H1 (cell line): ENCODE measurements at regions not wholly inside any gene's neighbourhood (a gene's known extent, or its start where the extent isn't known, plus 50 kb on each side); places are given as distances from the start of the nearest gene placed in this dataset.

Experiments
- CTCF ChIA-PET: fragments of 300-600 bp; sonication (Branson Sonifier 250); formaldehyde crosslinking; loops from one replicate; lab custom pipeline; 2021; ENCODE audit not compliant: partially characterized antibody; lab: Charles Lee
- POLR2A ChIA-PET: fragments of 300-600 bp; sonication (Branson Sonifier 250); formaldehyde crosslinking; loops from one replicate; lab custom pipeline; 2021; ENCODE audit warnings: inconsistent platforms; ENCODE audit not compliant: partially characterized antibody; lab: Charles Lee
- DNase-seq, 2 experiments: peaks; one replicate each; pipeline versions ENCODE4 v3.0.0 to v3.0.0-alpha.2; 2010 to 2022; ENCODE audit warnings: low spot score in 2 of 2, low read depth in 1 of 2, mixed read lengths in 1 of 2
- FAIRE-seq: peaks from 2 replicates; lab custom pipeline; 2011; peaks lifted over from hg19 to GRCh38; lab: Jason Lieb, UNC
- H2AFZ ChIP-seq: 2 replicates; pipeline ENCODE4 v1.8.1; 2012; ENCODE audit warnings: low read length, inconsistent platforms
- H2AK5ac ChIP-seq: 2 replicates; pipeline ENCODE4 v1.6.1; 2013; ENCODE audit warnings: low read depth, low read length
- H2BK120ac ChIP-seq: replicated peaks from 2 replicates; pipeline ENCODE3; 2013; ENCODE audit warnings: low read depth, low read length, inconsistent platforms
- H2BK12ac ChIP-seq: 2 replicates; pipeline ENCODE4 v1.6.1; 2013; ENCODE audit warnings: low read depth, low read length
- H2BK15ac ChIP-seq: 2 replicates; pipeline ENCODE4 v1.6.1; 2013; ENCODE audit warnings: low read length
- H2BK20ac ChIP-seq: 2 replicates; pipeline ENCODE4 v1.6.1; 2013; ENCODE audit warnings: low read length
- H2BK5ac ChIP-seq: 2 replicates; pipeline ENCODE4 v1.6.1; 2013; ENCODE audit warnings: low read depth, low read length
- H3K14ac ChIP-seq: 2 replicates; pipeline ENCODE4 v1.6.1; 2013; ENCODE audit warnings: inconsistent platforms; ENCODE audit not compliant: insufficient read length
- H3K18ac ChIP-seq: 2 replicates; pipeline ENCODE4 v1.6.1; 2013; ENCODE audit warnings: low read length; ENCODE audit errors: extremely low read depth
- H3K23ac ChIP-seq: 2 replicates; pipeline ENCODE4 v1.6.1; 2013; ENCODE audit warnings: inconsistent platforms; ENCODE audit not compliant: insufficient read length
- H3K23me2 ChIP-seq: 2 replicates; pipeline ENCODE4 v1.6.1; 2013; ENCODE audit warnings: low read depth, low read length
- H3K27ac ChIP-seq: 2 replicates; pipeline ENCODE4 v1.6.1; 2011; ENCODE audit warnings: low read depth, low read length, inconsistent platforms
- H3K27me3 ChIP-seq, 4 experiments: replicated peaks in 1 of 4; 1 replicate in 1 of 4; 2 replicates in 3 of 4; pipeline versions ENCODE4 v1.6.1 to v1.8.1; 2011 to 2013; ENCODE audit warnings: low read length in 3 of 4, mild to moderate bottlenecking in 3 of 4, inconsistent platforms in 2 of 4, mixed read lengths in 2 of 4, moderate library complexity in 1 of 4; ENCODE audit not compliant: control insufficient read depth in 3 of 4, insufficient read depth in 3 of 4; ENCODE audit errors: extremely low read depth in 1 of 4
- H3K36me3 ChIP-seq, 4 experiments: 2 replicates each; pipeline versions ENCODE4 v1.6.1 to v1.8.1; 2011 to 2013; ENCODE audit warnings: mild to moderate bottlenecking in 4 of 4, low read length in 3 of 4, moderate library complexity in 2 of 4, control low read depth in 1 of 4, inconsistent platforms in 1 of 4; ENCODE audit not compliant: insufficient read depth in 4 of 4, control insufficient read depth in 2 of 4
- H3K4ac ChIP-seq: replicated peaks from 2 replicates; pipeline ENCODE3; 2013; ENCODE audit warnings: low read length, low read depth, mixed read lengths, inconsistent platforms; ENCODE audit not compliant: insufficient read length
- H3K4me1 ChIP-seq, 4 experiments: replicated peaks in 1 of 4; 1 replicate in 1 of 4; 2 replicates in 3 of 4; pipeline versions ENCODE4 v1.6.1 to v1.8.1; 2011 to 2013; ENCODE audit warnings: low read length in 3 of 4, inconsistent platforms in 2 of 4, mixed read lengths in 1 of 4; ENCODE audit not compliant: insufficient read depth in 4 of 4, control insufficient read depth in 3 of 4
- H3K4me2 ChIP-seq, 2 experiments: 2 replicates each; pipeline versions ENCODE4 v1.6.1 to v1.8.1; 2011 to 2013; ENCODE audit warnings: low read depth in 2 of 2, low read length in 2 of 2, control low read depth in 1 of 2, inconsistent platforms in 1 of 2, mild to moderate bottlenecking in 1 of 2; ENCODE audit not compliant: insufficient read depth in 1 of 2
- H3K4me3 ChIP-seq, 4 experiments: fragments of 200-600, 300-600 bp in 1 of 4; sonication (generic), shearing (Covaris generic), sonication (Bioruptor Twin) in 1 of 4; 2 replicates each; pipeline versions ENCODE4 v1.5.1 to v1.8.1; 2011 to 2016; ENCODE audit warnings: low read length in 4 of 4, low read depth in 3 of 4, control low read depth in 2 of 4, inconsistent platforms in 2 of 4, mild to moderate bottlenecking in 2 of 4, mixed read lengths in 1 of 4, moderate library complexity in 1 of 4; ENCODE audit not compliant: insufficient read depth in 2 of 4; ENCODE audit errors: extremely low read depth in 1 of 4
- H3K56ac ChIP-seq: replicated peaks from 2 replicates; pipeline ENCODE3; 2013; ENCODE audit warnings: low read depth, mild to moderate bottlenecking, mixed read lengths, low read length, inconsistent platforms; ENCODE audit not compliant: insufficient read length
- H3K79me1 ChIP-seq: 2 replicates; pipeline ENCODE4 v1.6.1; 2013; ENCODE audit warnings: low read depth, low read length, control low read depth
- H3K79me2 ChIP-seq, 2 experiments: 2 replicates each; pipeline versions ENCODE4 v1.6.1 to v1.8.1; 2012 to 2013; ENCODE audit warnings: low read length in 2 of 2, mild to moderate bottlenecking in 2 of 2, inconsistent platforms in 1 of 2; ENCODE audit not compliant: insufficient read depth in 2 of 2, control insufficient read depth in 1 of 2
- H3K9ac ChIP-seq, 4 experiments: replicated peaks in 1 of 4; 1 replicate in 1 of 4; 2 replicates in 3 of 4; pipeline versions ENCODE4 v1.6.1 to v1.8.1; 2011 to 2013; ENCODE audit warnings: low read depth in 3 of 4, low read length in 3 of 4, control low read depth in 2 of 4, mild to moderate bottlenecking in 2 of 4, moderate library complexity in 2 of 4, inconsistent platforms in 1 of 4; ENCODE audit errors: extremely low read depth in 1 of 4
- H3K9me3 ChIP-seq, 2 experiments: 2 replicates each; pipeline versions ENCODE4 v1.6.1 to v1.8.1; 2012 to 2013; ENCODE audit warnings: mild to moderate bottlenecking in 2 of 2, moderate library complexity in 2 of 2, control low read depth in 1 of 2, inconsistent platforms in 1 of 2, low read depth in 1 of 2, low read length in 1 of 2, mixed read lengths in 1 of 2; ENCODE audit not compliant: insufficient read depth in 2 of 2
- H4K20me1 ChIP-seq, 2 experiments: replicated peaks in 1 of 2; 2 replicates each; pipeline versions ENCODE3 to v1.8.1; 2011 to 2013; ENCODE audit warnings: inconsistent platforms in 2 of 2, low read length in 2 of 2, mild to moderate bottlenecking in 1 of 2; ENCODE audit not compliant: insufficient read depth in 2 of 2, control insufficient read depth in 1 of 2
- H4K5ac ChIP-seq: 2 replicates; pipeline ENCODE4 v1.6.1; 2013; ENCODE audit warnings: low read length, low read depth, mixed read lengths, inconsistent platforms; ENCODE audit not compliant: insufficient read length
- H4K8ac ChIP-seq: 2 replicates; pipeline ENCODE4 v1.8.0; 2013; ENCODE audit warnings: mild to moderate bottlenecking, moderate library complexity, low read length, inconsistent platforms; ENCODE audit not compliant: insufficient read depth; ENCODE audit errors: extremely low read depth
- H4K91ac ChIP-seq: replicated peaks from 2 replicates; pipeline ENCODE3; 2013; ENCODE audit warnings: low read length, mixed read lengths, inconsistent platforms; ENCODE audit not compliant: insufficient read length
- ASH2L ChIP-seq: fragments of 200-600, 300-600 bp; sonication (generic); IDR thresholded peaks from one replicate; pipeline ENCODE4 v1.7.1; 2017; ENCODE audit warnings: low read length
- CBX8 ChIP-seq: fragments of 300-800, 300-1000 bp; sonication (generic); IDR thresholded peaks from 2 replicates; pipeline ENCODE4 v1.7.1; 2016; ENCODE audit warnings: low read depth, low read length, borderline replicate concordance
- EP300 ChIP-seq, 2 experiments: IDR thresholded peaks; 1 replicate in 1 of 2; 2 replicates in 1 of 2; pipeline ENCODE4 v1.6.1; 2011 to 2012; ENCODE audit warnings: low read depth in 2 of 2, low read length in 2 of 2, mild to moderate bottlenecking in 2 of 2, borderline replicate concordance in 1 of 2, inconsistent platforms in 1 of 2, moderate library complexity in 1 of 2
- HDAC2 ChIP-seq, 2 experiments: fragments of 300-600 bp in 1 of 2; sonication (generic) in 1 of 2; IDR thresholded peaks; 2 replicates each; pipeline ENCODE4 v1.6.1; 2011 to 2012; ENCODE audit warnings: low read depth in 2 of 2, low read length in 2 of 2, mild to moderate bottlenecking in 2 of 2, moderate library complexity in 2 of 2, borderline replicate concordance in 1 of 2, inconsistent platforms in 1 of 2
- POLR2A ChIP-seq, 2 experiments: IDR thresholded peaks; 1 replicate in 1 of 2; 2 replicates in 1 of 2; pipeline ENCODE4 v1.6.1; 2011; ENCODE audit warnings: low read depth in 2 of 2, low read length in 2 of 2, mild to moderate bottlenecking in 2 of 2; ENCODE audit errors: control extremely low read depth in 1 of 2
- RXRA ChIP-seq: IDR thresholded peaks from 2 replicates; pipeline ENCODE4 v1.6.1; 2011; ENCODE audit warnings: low read depth, mild to moderate bottlenecking, low read length, moderate library complexity; ENCODE audit not compliant: insufficient read depth
- SP4 ChIP-seq: IDR thresholded peaks from 2 replicates; pipeline ENCODE4 v1.6.1; 2012; ENCODE audit warnings: low read length, inconsistent platforms
- SRF ChIP-seq: IDR thresholded peaks from 2 replicates; pipeline ENCODE4 v1.6.1; 2011; ENCODE audit warnings: mild to moderate bottlenecking, low read depth, low read length, moderate library complexity
- TAF1 ChIP-seq: IDR thresholded peaks from 2 replicates; pipeline ENCODE4 v1.6.1; 2011; ENCODE audit warnings: mild to moderate bottlenecking, low read depth, low read length
- TAF7 ChIP-seq: optimal IDR thresholded peaks from 2 replicates; pipeline ENCODE3; 2011; ENCODE audit warnings: low read depth, mild to moderate bottlenecking, inconsistent platforms, low read length, moderate library complexity, borderline replicate concordance
- TEAD4 ChIP-seq: IDR thresholded peaks from 2 replicates; pipeline ENCODE4 v1.6.1; 2012; ENCODE audit warnings: low read depth, low read length, inconsistent platforms, mixed read lengths
- WGBS, 2 experiments: shearing (Covaris generic) in 1 of 2; methylation state at CpG; one replicate each; pipeline versions ENCODE4 v1.1.6 to v1.1.7; 2013 to 2015; ENCODE audit warnings: low lambda C conversion rate in 2 of 2, mixed read lengths in 2 of 2, inconsistent platforms in 1 of 2, low coverage in 1 of 2, missing lambda C conversion rate in 1 of 2; ENCODE audit not compliant: insufficient replicate concordance in 2 of 2, insufficient coverage in 1 of 2, insufficient read length in 1 of 2; ENCODE audit errors: extremely low coverage in 1 of 2, missing lambda C conversion rate in 1 of 2; 5-methylcytosine and 5-hydroxymethylcytosine counted together
- TF ChIP-seq, protein P1 (sequence below): IDR thresholded peaks from 2 replicates; pipeline ENCODE4 v1.6.1; 2012; ENCODE audit warnings: low read length, inconsistent platforms
- TF ChIP-seq, protein P2 (sequence below): IDR thresholded peaks from 2 replicates; pipeline ENCODE4 v1.6.1; 2012; ENCODE audit warnings: inconsistent platforms

DNA sequence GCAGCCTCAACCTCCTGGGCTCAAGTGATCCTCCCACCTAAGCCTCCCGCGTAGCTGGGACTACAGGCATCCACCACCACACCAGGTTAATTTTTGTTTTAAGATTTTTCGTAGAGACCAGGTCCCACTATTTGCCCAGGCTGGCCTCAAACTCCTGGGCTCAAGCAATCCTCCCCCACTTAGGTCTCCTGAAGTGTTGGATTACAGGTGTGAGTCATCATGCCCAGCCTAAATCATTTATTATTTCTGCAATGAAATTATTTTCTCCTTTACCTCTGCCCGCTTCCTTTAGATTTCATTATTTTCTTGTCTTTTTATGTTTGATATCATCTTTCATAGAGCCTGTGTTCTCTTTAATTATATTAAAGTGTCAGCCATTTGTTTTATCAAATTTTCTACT is 165.2 kb upstream of the OTX2 start:
- H3K4me1 ChIP-seq, result peaks cover 0 to 5% (median 0%) of the 10 kb centered on the region in 4 experiments; a peak in 1 of 7 replicates
- DNase-seq, result no peak
- no peaks in the 10 kb centered on the region for H3K27me3 ChIP-seq
- no peaks in the 10 kb centered on the region for H4K20me1 ChIP-seq
- no peak overlapping the region for H4K91ac ChIP-seq
- H3K79me2 ChIP-seq, result no peaks in the 10 kb centered on the region
- no peak overlapping the region for H2BK5ac ChIP-seq
- no peak overlapping the region for H2AK5ac ChIP-seq
- no peak overlapping the region for H3K23ac ChIP-seq
- H2BK20ac ChIP-seq, result no peak overlapping the region
- no peaks in the 10 kb centered on the region for H3K23me2 ChIP-seq
- H3K27ac ChIP-seq, result no peak overlapping the region
- no peak overlapping the region for H2BK12ac ChIP-seq
- H3K56ac ChIP-seq, result no peak overlapping the region
- no peaks in the 10 kb centered on the region for H3K79me1 ChIP-seq
- no peak overlapping the region for H2BK120ac ChIP-seq
- H3K4ac ChIP-seq, result no peak overlapping the region
- no peak overlapping the region for H3K18ac ChIP-seq
- ChIA-PET POLR2A (no interaction called here), CTCF (no interaction called here)
- H3K4me3 ChIP-seq, result no peak overlapping the region
- H4K5ac ChIP-seq, result no peak overlapping the region
- H2AFZ ChIP-seq, result no peak overlapping the region
- WGBS, 2 experiments, result 100% methylated on average over 4 of the region's 4 CpGs; no CpG with 5 or more reads in 1 of the 2 experiments
- H3K36me3 ChIP-seq, result no peaks in the 10 kb centered on the region
- no peak overlapping the region for H4K8ac ChIP-seq
- no peak overlapping the region for H3K4me2 ChIP-seq
- no peak for FAIRE-seq
- no peak overlapping the region for H3K9ac ChIP-seq
- H2BK15ac ChIP-seq, result no peak overlapping the region
- no peaks in the 10 kb centered on the region for H3K9me3 ChIP-seq
- no peak overlapping the region for H3K14ac ChIP-seq
- TF ChIP-seq TAF1 (no peak), CBX8 (no peak), ASH2L (no peak), TEAD4 (no peak), RXRA (no peak), TAF7 (no peak), POLR2A (IDR thresholded peaks at IDR 0.05; ENCODE audit: control extremely low read depth in 1 of 2, low read depth in 2 of 2, low read length in 2 of 2) (no peak), EP300 (IDR thresholded peaks at IDR 0.05; ENCODE audit: borderline replicate concordance in 1 of 2, low read depth in 2 of 2, low read length in 2 of 2) (no peak), SP4 (no peak), SRF (no peak), HDAC2 (IDR thresholded peaks at IDR 0.05; ENCODE audit: borderline replicate concordance in 1 of 2, low read depth in 2 of 2, low read length in 2 of 2) (no peak)
- TF ChIP-seq, protein P1, sequence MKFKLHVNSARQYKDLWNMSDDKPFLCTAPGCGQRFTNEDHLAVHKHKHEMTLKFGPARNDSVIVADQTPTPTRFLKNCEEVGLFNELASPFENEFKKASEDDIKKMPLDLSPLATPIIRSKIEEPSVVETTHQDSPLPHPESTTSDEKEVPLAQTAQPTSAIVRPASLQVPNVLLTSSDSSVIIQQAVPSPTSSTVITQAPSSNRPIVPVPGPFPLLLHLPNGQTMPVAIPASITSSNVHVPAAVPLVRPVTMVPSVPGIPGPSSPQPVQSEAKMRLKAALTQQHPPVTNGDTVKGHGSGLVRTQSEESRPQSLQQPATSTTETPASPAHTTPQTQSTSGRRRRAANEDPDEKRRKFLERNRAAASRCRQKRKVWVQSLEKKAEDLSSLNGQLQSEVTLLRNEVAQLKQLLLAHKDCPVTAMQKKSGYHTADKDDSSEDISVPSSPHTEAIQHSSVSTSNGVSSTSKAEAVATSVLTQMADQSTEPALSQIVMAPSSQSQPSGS, result no peak
- TF ChIP-seq, protein P2, sequence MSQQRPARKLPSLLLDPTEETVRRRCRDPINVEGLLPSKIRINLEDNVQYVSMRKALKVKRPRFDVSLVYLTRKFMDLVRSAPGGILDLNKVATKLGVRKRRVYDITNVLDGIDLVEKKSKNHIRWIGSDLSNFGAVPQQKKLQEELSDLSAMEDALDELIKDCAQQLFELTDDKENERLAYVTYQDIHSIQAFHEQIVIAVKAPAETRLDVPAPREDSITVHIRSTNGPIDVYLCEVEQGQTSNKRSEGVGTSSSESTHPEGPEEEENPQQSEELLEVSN, result no peak
